GM12872 (cell line): ENCODE measurements at regions not wholly inside any gene's neighbourhood (a gene's known extent, or its start where the extent isn't known, plus 50 kb on each side); places are given as distances from the start of the nearest gene placed in this dataset.

Experiments
- CTCF ChIP-seq: IDR thresholded peaks from 3 replicates; pipeline ENCODE4 v1.5.1; 2011; ENCODE audit warnings: low read depth, mild to moderate bottlenecking, low read length, moderate library complexity; ENCODE audit not compliant: insufficient read depth

- no peak for TF ChIP-seq CTCF
Measured at GRCh38 chr14:43647302-43647701, 859.8 kb downstream of the FSCB start.

GRCh38 chr14:43640718-43641267 lies 866.3 kb downstream of the FSCB start:
- TF ChIP-seq CTCF = no peak

GRCh38 chr14:43625294-43625693 lies 881.8 kb downstream of the FSCB start:
- TF ChIP-seq CTCF = no peak

GRCh38 chr14:43621282-43621681 lies 885.8 kb downstream of the FSCB start:
- no peak for TF ChIP-seq CTCF

GRCh38 chr14:43595096-43595772 lies 911.8 kb downstream of the FSCB start:
- TF ChIP-seq CTCF = no peak

- TF ChIP-seq CTCF = no peak
Measured at GRCh38 chr14:43591776-43592175, 915.3 kb downstream of the FSCB start.

GRCh38 chr14:43587183-43587582 lies 919.9 kb downstream of the FSCB start:
- no peak for TF ChIP-seq CTCF
